DMS53 treated with DMSO at 0.1 percent for 48 hours (cell line): ENCODE measurements at regions not wholly inside any gene's neighbourhood (a gene's known extent, or its start where the extent isn't known, plus 50 kb on each side); places are given as distances from the start of the nearest gene placed in this dataset.
"Not testable (repeated sequence)": the region's sequence is repeated elsewhere in the genome, so short reads cannot be mapped to it uniquely, and the experiment has no call there.

ENCODE experiments used
- DNase-seq: peaks from one replicate; lab custom pipeline; 2025; ENCODE audit not compliant: unreplicated experiment; lab: John Stamatoyannopoulos, UW

GRCh38 chr3:30541156-30541555 is 65.2 kb upstream of the TGFBR2 start:
- not testable (repeated sequence) for DNase-seq

GRCh38 chr3:30542897-30543296 is 63.5 kb upstream of the TGFBR2 start:
- no peak for DNase-seq

- no peak for DNase-seq
Observed at GRCh38 chr3:30544812-30545211, 61.6 kb upstream of the TGFBR2 start.

GRCh38 chr3:30546934-30547333 is 59.5 kb upstream of the TGFBR2 start:
- DNase-seq, result no peak

GRCh38 chr3:30547716-30548115 is 58.7 kb upstream of the TGFBR2 start:
- no peak for DNase-seq

GRCh38 chr3:30548600-30548999 is 57.8 kb upstream of the TGFBR2 start:
- no peak for DNase-seq

- no peak for DNase-seq
Observed at GRCh38 chr3:30549600-30549999, 56.8 kb upstream of the TGFBR2 start.

- DNase-seq, result no peak
Observed at GRCh38 chr3:30550246-30550645, 56.2 kb upstream of the TGFBR2 start.

GRCh38 chr3:30551266-30551665 is 55.1 kb upstream of the TGFBR2 start:
- no peak for DNase-seq

GRCh38 chr3:30551927-30552326 is 54.5 kb upstream of the TGFBR2 start:
- no peak for DNase-seq

GRCh38 chr3:30553641-30554316 is 52.6 kb upstream of the TGFBR2 start:
- no peak for DNase-seq

- DNase-seq, result no peak
Observed at GRCh38 chr3:30554317-30554690, 52.1 kb upstream of the TGFBR2 start.

GRCh38 chr3:30555968-30556367 is 50.4 kb upstream of the TGFBR2 start:
- no peak for DNase-seq
